Memory B cell (primary cell): ENCODE measurements at regions not wholly inside any gene's neighbourhood (a gene's known extent, or its start where the extent isn't known, plus 50 kb on each side); places are given as distances from the start of the nearest gene placed in this dataset.
"Not testable (repeated sequence)": the region's sequence is repeated elsewhere in the genome, so short reads cannot be mapped to it uniquely, and the experiment has no call there.

ENCODE experiments used
- ATAC-seq: fragments of 150-1000 bp; cut with Tn5 transposase; 2 replicates; pipeline ENCODE4 v1.10.0; 2021; ENCODE audit warnings: low read depth, mild to moderate bottlenecking, moderate library complexity
- DNase-seq, 2 donors: peaks; one replicate each; pipeline ENCODE4 v3.0.0; 2022; ENCODE audit warnings: low spot score in 2 of 2
- H3K27ac Mint-ChIP-seq: one replicate; pipeline ENCODE4 v1.8.0; 2022; ENCODE audit warnings: mild to moderate bottlenecking, moderate library complexity, mixed read lengths
- H3K27me3 Mint-ChIP-seq: one replicate; pipeline ENCODE4 v1.8.0; 2022; ENCODE audit warnings: mixed read lengths
- H3K36me3 Mint-ChIP-seq: one replicate; pipeline ENCODE4 v1.8.0; 2022; ENCODE audit warnings: mild to moderate bottlenecking, mixed read lengths
- H3K4me1 Mint-ChIP-seq: one replicate; pipeline ENCODE4 v1.8.0; 2022; ENCODE audit warnings: mixed read lengths
- H3K4me3 Mint-ChIP-seq: one replicate; pipeline ENCODE4 v1.8.0; 2022; ENCODE audit warnings: mild to moderate bottlenecking, moderate library complexity, mixed read lengths
- H3K9me3 Mint-ChIP-seq: one replicate; pipeline ENCODE4 v1.8.0; 2022; ENCODE audit warnings: mixed read lengths

DNA sequence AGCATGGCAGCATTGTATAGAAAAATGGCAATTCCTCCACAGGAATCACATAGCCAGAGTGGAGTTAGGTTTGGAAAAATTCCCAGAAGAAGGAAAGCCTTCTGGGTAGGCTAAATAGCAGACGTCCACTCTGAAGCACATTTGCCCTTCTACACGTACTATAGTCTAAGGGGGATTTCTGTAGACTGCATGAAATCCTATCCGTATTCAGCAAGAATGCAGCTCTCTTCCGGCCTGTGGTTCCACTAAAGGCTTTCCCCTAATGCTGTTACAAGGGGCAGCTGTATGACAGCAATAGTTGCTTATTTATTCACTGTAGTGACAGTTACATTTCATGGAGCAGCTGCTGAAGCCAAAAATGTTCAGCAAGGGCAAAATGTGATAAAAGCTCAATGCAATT lies 263.6 kb downstream of the RWDD3 start:
- Mint-ChIP-seq H3K27ac (no peak overlapping the region), H3K4me3 (no peak overlapping the region), H3K4me1 (no peaks in the 10 kb centered on the region), H3K36me3 (no peaks in the 10 kb centered on the region), H3K27me3 (no peaks in the 10 kb centered on the region), H3K9me3 (peaks cover 4% of the 10 kb centered on the region)
- no peak for DNase-seq
- ATAC-seq, result no peak

DNA sequence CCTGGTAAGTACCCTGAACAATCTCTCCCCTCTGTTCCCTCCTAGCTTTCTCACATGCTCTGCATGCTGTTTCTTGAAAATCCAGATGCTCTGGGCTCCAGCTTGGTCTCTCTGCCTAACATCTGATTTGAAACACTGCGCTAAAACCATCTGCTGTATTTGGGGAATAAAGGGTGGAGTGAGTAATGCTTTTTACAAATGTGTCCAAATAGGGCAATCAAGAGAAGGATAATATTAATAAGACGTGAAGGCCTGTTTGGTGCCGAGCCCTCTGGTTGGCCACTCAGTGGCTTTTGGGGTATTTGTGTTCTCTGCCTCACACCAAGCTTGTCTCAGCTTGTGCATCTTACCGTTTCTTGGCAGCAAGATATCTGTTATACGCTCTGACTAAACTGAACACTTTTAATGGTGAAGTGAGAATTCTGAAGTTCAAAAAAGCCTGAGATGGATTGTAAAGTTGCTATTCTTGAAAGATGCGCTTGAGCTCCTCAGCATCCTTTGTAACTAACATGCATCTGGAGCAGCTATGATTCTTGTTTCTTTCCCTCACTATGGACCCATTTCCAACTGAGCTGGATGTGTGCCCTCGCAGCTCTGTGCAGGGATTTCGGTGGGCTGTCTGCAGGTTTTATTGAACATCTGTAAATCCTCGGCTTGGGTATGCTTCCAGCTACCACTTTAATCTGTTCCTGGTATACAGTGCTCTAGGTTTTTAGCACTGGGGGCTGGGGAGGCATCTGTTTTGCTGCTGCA lies 269.4 kb downstream of the RWDD3 start:
- no peak overlapping the region for H3K27ac Mint-ChIP-seq
- no peaks in the 10 kb centered on the region for H3K4me1 Mint-ChIP-seq
- DNase-seq, result no peak
- peaks cover 1% of the 10 kb centered on the region for H3K9me3 Mint-ChIP-seq
- no peak for ATAC-seq
- no peaks in the 10 kb centered on the region for H3K27me3 Mint-ChIP-seq
- no peak overlapping the region for H3K4me3 Mint-ChIP-seq
- H3K36me3 Mint-ChIP-seq, result no peaks in the 10 kb centered on the region

DNA sequence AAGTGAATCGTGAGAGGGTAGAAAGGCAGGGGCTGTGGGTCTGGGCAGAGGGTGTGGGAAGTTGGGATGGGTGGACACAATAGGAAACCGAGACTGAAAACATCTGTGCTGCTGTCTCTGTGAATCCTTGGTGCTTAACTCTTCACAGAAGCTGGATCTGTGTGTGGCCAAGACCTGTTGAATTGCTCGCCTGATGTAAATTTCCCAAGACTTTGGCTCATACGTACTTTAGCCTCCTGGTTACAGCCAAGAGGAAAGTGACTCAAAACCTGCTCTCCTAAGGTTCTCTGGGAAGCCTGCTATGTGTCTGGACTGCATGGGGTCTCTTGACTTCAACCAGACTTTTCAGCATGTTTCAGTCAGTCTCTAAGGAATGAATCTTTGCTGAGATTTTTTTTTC lies 270.3 kb downstream of the RWDD3 start:
- Mint-ChIP-seq H3K4me1 (no peaks in the 10 kb centered on the region), H3K27ac (no peak overlapping the region)

DNA sequence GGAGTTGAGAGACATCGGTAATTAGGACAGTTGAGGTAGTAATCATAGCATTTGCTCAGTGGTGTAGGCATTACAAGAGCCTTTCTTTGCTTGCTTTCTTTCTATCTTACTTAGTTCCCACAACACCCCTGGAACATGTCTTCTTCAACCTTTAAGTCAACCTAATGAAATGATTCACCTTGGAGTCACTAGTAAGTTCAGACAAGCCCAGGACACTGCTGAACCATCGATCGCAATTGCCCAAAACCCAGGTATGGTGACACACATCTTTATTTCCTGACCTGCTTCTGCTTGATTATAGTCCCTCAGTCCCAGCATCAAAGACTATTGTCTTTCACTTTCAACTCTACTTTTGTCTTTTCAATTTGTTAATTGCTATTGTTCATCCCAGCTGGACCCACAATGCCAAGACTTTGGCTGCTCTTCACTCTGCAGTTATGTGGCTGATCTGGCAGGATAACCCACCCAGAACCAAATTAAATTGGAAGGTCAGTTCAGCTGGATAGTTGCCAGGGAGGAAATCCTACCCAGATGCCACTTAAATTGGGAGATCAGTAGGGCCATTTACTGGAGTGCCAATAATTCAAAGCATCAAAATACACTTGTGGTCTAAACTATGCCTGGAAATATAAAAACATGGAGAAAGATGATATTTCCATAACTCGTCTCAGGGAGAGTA lies 272.9 kb downstream of the RWDD3 start:
- no peak for DNase-seq
- no peaks in the 10 kb centered on the region for H3K27me3 Mint-ChIP-seq
- no peak for ATAC-seq
- no peak overlapping the region for H3K4me3 Mint-ChIP-seq
- no peaks in the 10 kb centered on the region for H3K4me1 Mint-ChIP-seq
- no peaks in the 10 kb centered on the region for H3K36me3 Mint-ChIP-seq
- no peak overlapping the region for H3K27ac Mint-ChIP-seq
- no peaks in the 10 kb centered on the region for H3K9me3 Mint-ChIP-seq

More for the DNA sequence above, 270.3 kb downstream of the RWDD3 start:
- Mint-ChIP-seq H3K36me3 (no peaks in the 10 kb centered on the region), H3K4me3 (no peak overlapping the region), H3K27me3 (no peaks in the 10 kb centered on the region), H3K9me3 (peaks cover 1% of the 10 kb centered on the region)
- no peak for DNase-seq
- no peak for ATAC-seq

DNA sequence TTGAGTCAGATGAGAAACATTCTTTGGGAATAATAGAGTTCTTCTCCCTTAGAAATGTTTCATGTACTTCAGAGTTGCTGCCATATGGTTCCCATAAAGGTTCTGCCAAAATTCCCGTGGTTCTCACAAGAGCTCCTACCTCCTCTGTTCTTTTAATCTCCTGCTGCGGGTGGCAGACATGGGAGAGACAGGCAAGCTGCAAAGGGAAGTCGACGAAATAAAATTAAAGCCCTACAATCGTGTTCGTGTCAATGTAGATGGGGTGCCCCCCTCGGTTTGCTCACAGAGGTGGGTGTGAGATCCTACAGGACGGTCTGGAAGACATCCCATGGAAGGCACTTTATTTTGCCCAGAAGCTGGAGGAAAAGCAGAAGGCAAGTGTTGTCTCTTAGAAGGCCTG lies 276.0 kb downstream of the RWDD3 start:
- H3K27me3 Mint-ChIP-seq, result no peaks in the 10 kb centered on the region
- DNase-seq (no peak), ATAC-seq (no peak)
- H3K36me3 Mint-ChIP-seq, result no peaks in the 10 kb centered on the region
- H3K9me3 Mint-ChIP-seq, result no peaks in the 10 kb centered on the region
- H3K4me3 Mint-ChIP-seq, result no peak overlapping the region
- H3K27ac Mint-ChIP-seq, result no peak overlapping the region
- no peaks in the 10 kb centered on the region for H3K4me1 Mint-ChIP-seq

DNA sequence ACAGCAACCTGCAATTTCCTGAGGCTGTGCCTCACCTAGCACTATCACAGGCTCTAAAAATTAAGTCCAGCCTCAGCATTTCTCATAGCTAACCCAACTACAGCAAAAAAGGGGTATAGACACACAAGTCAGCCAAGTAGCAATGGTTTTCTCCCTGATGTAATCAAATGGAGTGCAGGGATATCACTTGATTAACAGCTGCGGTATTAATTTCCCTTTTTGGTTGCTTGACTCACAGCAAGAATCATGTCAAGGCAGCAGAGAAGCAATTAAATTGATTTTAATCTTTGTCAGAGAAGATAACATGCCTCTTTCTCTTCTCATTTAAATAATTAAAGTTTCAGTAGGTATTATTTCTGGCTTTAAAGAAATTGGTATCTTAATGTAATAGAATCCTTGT lies 278.9 kb downstream of the RWDD3 start:
- no peak for DNase-seq
- H3K9me3 Mint-ChIP-seq, result peaks cover 6% of the 10 kb centered on the region
- no peak overlapping the region for H3K4me3 Mint-ChIP-seq
- H3K4me1 Mint-ChIP-seq, result no peaks in the 10 kb centered on the region
- no peaks in the 10 kb centered on the region for H3K36me3 Mint-ChIP-seq
- no peak overlapping the region for H3K27ac Mint-ChIP-seq
- H3K27me3 Mint-ChIP-seq, result no peaks in the 10 kb centered on the region
- ATAC-seq, result no peak

DNA sequence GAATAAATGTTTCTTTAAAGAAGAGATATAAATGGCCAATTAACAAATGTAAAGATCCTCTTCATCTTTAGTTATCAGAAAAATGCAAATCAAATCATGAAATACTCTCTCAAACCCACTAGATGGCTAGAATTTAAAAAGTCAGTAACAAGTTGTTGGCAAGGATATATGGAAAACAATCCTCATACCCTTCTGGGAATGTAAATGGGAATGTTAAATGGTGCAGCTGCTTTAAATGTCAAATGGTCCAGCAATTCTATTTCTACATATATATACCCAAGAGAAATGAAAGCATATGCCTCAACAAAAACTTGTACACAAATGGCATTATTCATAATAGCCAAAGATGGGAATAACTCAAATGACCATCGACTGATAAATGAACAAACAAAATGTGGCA lies 283.5 kb downstream of the RWDD3 start:
- Mint-ChIP-seq H3K9me3 (peaks cover 12% of the 10 kb centered on the region), H3K27ac (no peak overlapping the region), H3K27me3 (no peaks in the 10 kb centered on the region), H3K4me1 (no peaks in the 10 kb centered on the region), H3K4me3 (no peak overlapping the region), H3K36me3 (no peaks in the 10 kb centered on the region)
- no peak for ATAC-seq
- DNase-seq, result no peak

DNA sequence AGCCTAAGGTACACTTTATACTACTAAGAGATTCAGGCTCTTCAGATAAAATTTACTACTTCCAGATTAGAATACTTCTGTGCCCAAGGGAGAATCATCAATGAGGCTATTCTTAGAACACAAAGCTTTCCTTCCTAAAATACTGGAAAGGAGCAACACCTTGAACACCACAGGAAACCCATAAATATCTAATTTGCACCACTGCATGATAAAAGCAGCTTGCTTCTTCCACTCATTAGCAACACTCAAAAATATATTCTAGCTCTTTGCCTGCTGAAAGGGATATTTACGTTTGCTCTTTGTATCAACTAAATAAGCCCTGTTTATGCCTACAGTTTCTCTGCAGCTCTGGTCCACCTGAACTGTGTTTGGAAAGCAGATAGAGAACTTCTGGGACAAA lies 284.3 kb downstream of the RWDD3 start:
- no peaks in the 10 kb centered on the region for H3K4me1 Mint-ChIP-seq
- no peak for ATAC-seq
- H3K9me3 Mint-ChIP-seq, result peaks cover 16% of the 10 kb centered on the region
- no peaks in the 10 kb centered on the region for H3K36me3 Mint-ChIP-seq
- H3K27me3 Mint-ChIP-seq, result no peaks in the 10 kb centered on the region
- no peak overlapping the region for H3K27ac Mint-ChIP-seq
- H3K4me3 Mint-ChIP-seq, result no peak overlapping the region
- DNase-seq, result no peak

DNA sequence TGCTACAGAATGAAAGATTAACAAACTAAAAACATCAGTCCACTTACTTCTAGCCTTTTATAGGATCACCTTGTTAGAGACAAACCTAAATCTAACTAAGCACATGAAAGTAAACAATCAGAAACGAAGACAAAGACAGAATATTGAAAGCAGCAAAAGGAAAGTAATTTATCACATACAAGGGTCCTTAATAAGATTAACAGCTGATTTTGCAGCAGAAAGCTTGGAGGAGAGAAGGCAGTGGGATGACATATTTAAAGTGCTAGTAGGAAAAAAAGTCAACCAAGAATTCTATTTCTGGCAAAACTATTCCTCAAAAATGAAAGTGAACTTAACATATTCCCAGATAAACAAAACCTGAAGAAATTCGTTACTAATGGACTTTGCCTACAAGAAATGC lies 286.4 kb downstream of the RWDD3 start:
- H3K4me1 Mint-ChIP-seq, result no peaks in the 10 kb centered on the region

DNA sequence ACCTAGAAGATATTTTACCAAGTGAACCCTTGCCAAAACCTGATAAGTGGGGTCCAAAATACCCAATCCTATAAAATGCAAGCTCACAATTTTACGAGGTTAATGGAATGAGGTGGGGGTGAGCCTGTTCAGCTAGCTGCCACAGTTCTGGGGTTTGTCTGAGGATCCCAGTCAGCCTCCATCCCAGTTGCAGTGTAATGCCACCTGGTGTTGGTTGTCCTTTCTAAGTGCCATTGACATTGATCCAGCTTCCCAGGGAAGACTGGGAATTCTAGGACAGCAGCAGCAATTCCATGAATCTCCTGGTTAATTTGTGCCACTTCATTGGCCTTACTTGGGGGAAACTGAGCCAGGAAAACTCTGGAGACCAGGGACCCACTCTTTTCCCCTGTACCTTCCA lies 298.3 kb downstream of the RWDD3 start:
- DNase-seq (no peak), ATAC-seq (no peak)
- no peaks in the 10 kb centered on the region for H3K27me3 Mint-ChIP-seq
- H3K36me3 Mint-ChIP-seq, result no peaks in the 10 kb centered on the region
- peaks cover 1% of the 10 kb centered on the region for H3K9me3 Mint-ChIP-seq
- H3K4me1 Mint-ChIP-seq, result no peaks in the 10 kb centered on the region
- no peak overlapping the region for H3K4me3 Mint-ChIP-seq
- H3K27ac Mint-ChIP-seq, result no peak overlapping the region

More for the DNA sequence above, 286.4 kb downstream of the RWDD3 start:
- Mint-ChIP-seq H3K36me3 (no peaks in the 10 kb centered on the region), H3K9me3 (peaks cover 21% of the 10 kb centered on the region), H3K4me3 (no peak overlapping the region), H3K27me3 (no peaks in the 10 kb centered on the region), H3K27ac (no peak overlapping the region)
- ATAC-seq, result no peak
- no peak for DNase-seq

DNA sequence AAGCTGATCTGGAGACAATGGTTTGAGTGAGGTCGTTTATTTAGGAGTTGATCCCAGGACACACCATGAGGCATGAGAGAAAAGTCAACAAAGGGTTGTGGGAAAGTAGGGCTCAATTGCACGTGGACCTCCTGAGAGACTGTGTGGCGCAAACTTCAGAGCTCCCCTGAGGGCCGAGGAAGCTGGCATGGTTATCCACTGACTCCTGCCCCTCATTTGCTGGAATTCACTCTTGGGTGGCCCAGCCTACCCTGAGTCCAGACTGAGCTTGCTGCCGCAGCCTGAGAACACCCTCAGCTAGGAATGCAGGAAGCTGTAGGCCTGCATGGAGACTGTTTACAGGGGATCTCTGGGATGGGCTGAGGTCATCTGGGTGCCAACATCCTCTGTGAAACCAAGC lies 301.0 kb downstream of the RWDD3 start:
- ATAC-seq (no peak), DNase-seq (no peak)
- H3K27me3 Mint-ChIP-seq, result no peaks in the 10 kb centered on the region
- no peaks in the 10 kb centered on the region for H3K4me1 Mint-ChIP-seq
- H3K9me3 Mint-ChIP-seq, result peaks cover 1% of the 10 kb centered on the region
- H3K27ac Mint-ChIP-seq, result no peak overlapping the region
- no peak overlapping the region for H3K4me3 Mint-ChIP-seq
- H3K36me3 Mint-ChIP-seq, result no peaks in the 10 kb centered on the region

DNA sequence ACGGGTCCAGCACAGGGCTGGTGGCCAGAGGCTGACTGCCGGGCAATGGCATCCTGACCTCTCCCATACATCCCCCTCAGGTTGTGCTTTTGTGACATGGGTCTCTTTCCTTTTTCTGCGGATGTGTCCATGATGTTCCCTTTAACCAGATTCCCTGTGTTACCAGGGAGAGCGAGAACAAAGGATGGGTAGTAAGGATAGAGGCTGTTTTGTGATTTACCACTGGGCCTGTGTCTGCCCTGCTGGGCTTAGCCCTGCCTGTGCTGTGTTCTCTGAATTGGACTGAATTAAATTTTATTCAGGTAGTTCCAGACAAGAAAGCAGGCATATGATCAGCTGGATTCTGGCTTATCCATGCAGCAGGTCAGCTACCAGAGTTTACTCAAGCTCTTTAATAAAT lies 301.6 kb downstream of the RWDD3 start:
- Mint-ChIP-seq H3K4me3 (no peak overlapping the region), H3K36me3 (no peaks in the 10 kb centered on the region), H3K4me1 (no peaks in the 10 kb centered on the region), H3K27me3 (no peaks in the 10 kb centered on the region), H3K27ac (no peak overlapping the region), H3K9me3 (peaks cover 1% of the 10 kb centered on the region)
- DNase-seq (no peak), ATAC-seq (no peak)

DNA sequence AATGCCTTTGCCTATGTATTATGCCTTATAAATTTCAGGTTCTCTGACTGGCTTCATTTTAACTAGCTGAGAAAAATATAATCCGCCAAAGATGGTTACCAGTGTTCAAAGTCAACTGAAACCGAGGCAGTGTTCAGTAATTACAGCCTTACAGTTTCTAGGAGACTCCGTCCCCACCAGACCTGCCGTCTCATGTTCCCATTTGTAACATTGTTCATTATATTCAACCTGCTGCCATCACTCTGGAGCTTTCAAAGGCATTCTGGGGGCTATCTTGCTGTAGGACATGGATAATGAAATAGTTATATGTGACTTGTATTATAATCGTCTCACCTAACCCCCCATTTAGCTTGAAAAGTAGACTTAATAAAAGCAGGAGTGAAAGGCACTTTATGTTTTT lies 302.5 kb downstream of the RWDD3 start:
- Mint-ChIP-seq H3K36me3 (no peaks in the 10 kb centered on the region), H3K27me3 (no peaks in the 10 kb centered on the region), H3K27ac (no peak overlapping the region), H3K9me3 (peaks cover 1% of the 10 kb centered on the region), H3K4me3 (no peak overlapping the region), H3K4me1 (no peaks in the 10 kb centered on the region)
- DNase-seq (no peak), ATAC-seq (no peak)

DNA sequence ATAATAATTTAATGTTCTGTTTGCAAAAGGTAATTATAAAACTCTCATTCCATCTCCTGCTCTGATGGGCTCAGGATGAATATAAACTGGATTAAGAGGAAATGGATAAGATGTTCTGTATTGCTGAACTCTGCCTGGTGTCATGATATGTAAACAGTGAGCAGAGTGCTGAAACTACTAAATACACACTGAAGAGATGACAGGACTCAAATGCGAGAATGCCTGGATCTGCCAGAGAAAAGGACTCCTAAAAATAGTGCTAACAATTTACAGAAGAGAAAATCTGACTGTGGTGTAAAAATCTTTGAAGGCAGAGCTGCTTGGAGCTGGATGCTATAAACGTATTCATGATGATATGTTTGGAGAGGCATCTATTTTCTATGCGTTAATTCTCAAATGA lies 303.2 kb downstream of the RWDD3 start:
- H3K4me1 Mint-ChIP-seq, result no peaks in the 10 kb centered on the region
- H3K27me3 Mint-ChIP-seq, result no peaks in the 10 kb centered on the region
- no peak for DNase-seq
- ATAC-seq, result no peak
- H3K4me3 Mint-ChIP-seq, result no peak overlapping the region
- no peaks in the 10 kb centered on the region for H3K36me3 Mint-ChIP-seq
- no peak overlapping the region for H3K27ac Mint-ChIP-seq
- peaks cover 1% of the 10 kb centered on the region for H3K9me3 Mint-ChIP-seq

DNA sequence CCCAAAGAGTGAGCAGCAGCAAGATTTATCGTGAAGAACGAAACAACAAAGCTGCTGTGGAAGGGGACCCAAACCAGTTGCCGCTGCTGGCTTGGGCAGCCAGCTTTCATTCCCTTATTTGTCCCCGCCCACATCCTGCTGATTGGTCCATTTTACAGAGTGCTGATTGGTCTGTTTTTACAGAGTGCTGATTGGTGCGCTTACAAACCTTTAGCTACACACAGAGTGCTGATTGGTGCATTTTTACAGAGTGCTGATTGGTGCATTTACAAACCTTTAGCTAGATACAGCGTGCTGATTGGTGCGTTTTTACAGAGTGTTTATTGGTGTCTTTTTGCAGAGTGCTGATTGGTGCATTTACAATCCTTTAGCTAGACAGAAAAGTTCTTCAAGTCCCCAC lies 304.2 kb downstream of the RWDD3 start:
- not testable (repeated sequence) for ATAC-seq, DNase-seq, H3K4me3 Mint-ChIP-seq, H3K4me1 Mint-ChIP-seq, H3K9me3 Mint-ChIP-seq, H3K27ac Mint-ChIP-seq, H3K36me3 Mint-ChIP-seq, H3K27me3 Mint-ChIP-seq
